ENCODE measurements at regions not wholly inside any gene's neighbourhood (a gene's known extent, or its start where the extent isn't known, plus 50 kb on each side); places are given as distances from the start of the nearest gene placed in this dataset.

DNA sequence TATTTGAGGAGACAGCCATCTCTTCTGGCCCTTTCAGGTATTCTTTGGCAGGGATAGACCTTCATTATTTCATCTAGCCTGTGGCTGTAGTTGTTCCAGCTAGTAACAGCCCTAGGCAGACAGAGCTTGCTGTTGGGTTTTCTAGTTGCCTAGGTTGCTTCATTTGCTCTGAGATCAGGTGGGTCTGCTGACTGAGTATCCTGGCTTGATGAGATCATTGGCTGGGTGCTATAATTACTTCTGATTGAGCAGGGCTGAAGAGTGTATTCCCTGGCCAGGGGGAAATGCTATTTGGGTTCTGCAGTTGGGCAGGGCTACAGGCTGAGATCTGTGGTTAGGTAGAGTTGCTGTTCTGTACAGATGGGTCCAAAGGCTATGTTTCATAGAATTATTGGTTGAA, 456.1 kb downstream of the PSAT1 start:
- no peak for DNase-seq

DNA sequence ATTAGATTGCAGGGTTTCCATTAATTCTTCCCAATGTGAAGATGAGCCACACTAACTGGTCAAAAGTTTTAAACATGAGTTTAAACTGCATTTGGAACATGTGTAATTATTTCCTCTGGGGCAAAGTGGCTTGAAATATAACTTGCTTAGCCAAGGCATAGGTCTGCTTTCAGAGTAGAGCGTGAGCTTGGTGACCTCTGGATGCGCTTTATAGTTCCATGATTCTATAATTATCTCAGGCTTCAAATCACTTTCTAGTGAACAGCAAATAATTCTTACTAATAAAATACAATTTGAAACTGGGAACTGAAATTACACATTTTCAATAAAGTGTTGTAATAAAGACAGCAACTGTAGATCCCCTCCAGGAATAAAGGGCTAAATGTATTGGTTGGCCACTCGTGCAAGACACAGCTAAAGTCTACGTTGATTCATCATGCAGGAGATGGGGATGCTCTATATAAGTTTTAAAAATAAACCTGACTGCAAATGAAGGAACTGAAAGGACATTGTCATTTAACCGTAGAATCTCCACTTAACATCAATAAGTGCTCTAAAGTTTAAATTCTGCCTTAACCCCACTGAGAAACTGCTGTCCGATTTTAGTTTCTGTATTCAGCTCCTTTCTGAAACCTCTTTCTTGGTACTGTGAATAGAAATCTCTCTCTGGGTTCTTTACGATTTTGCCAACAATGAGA, 460.0 kb downstream of the PSAT1 start:
- DNase-seq: no peak

DNA sequence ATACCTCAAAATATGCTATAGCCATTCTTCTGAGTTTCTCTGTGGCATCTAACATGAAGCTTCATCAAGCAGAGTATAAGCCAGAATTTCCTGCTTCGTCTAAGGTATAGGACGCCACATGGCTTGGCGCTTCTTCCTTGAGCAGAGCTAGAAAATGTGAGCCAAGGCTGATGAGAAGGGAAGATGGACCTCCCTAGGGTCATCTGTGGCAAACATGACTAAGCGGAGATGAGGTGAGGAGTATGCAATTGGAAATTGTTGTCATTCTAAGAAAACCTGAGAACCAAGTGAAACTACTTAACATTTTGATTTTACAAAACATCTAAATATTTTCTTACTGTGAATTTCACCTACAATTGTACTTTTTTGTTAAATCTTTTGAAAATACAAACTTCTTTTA, 466.5 kb downstream of the PSAT1 start:
- no peak for DNase-seq

DNA sequence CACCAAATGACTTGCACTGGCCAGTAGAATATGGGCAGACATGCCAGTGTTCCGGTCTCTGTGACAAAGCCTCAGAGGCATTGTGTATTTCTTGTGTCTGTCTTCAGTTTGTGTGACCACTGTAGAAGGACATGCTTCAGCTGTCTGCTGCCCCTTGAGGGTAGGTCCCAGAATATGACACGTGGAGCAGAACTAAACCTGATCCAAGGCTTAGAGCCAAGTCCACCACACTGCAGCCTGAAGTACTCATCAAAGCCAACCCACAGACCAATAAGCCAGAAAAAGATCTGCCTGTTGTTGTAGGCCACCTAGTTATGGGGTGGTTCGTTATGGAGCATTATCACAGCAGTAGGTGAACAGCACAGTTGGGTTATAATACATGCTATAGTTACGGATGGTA, 468.9 kb downstream of the PSAT1 start:
- no peak for DNase-seq

DNA sequence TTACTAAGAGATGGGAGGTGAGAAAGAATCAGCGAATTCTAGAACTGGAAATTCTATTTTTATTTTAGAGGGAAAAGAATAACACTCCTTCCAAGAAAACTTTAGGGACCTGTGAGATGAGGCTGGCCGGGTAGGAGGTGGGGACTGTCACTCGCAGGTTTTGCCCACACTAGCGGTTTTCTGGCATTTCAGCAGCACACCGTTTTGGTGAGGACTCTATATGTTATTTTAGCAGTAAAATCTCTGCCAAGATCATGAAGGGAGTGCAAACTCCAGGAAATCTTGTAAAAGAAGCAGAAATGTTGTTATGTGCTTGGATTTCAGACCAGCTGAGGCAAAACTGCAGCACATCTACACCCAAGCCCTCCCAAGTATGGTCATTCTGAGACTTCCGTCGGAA, 470.6 kb downstream of the PSAT1 start:
- no peak for DNase-seq

DNA sequence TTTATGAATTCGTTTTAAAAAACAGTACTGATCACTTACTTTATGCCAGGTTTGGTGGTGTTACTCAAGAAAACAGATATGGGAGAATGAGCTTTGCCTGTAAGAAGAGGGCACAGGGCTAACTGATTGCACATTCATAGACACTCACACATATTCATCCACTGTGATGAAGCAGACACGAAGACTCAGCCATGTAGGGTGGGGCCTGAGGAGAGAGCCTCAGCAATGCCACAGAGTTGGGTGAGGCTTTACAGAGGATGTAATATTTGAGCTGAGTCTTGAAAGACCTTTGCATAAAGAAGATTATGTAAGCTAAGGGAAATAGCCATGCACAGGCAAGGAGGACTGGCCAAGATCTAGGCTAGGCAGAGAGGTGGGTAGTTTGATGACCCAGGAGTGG, 472.8 kb downstream of the PSAT1 start:
- no peak for DNase-seq

DNA sequence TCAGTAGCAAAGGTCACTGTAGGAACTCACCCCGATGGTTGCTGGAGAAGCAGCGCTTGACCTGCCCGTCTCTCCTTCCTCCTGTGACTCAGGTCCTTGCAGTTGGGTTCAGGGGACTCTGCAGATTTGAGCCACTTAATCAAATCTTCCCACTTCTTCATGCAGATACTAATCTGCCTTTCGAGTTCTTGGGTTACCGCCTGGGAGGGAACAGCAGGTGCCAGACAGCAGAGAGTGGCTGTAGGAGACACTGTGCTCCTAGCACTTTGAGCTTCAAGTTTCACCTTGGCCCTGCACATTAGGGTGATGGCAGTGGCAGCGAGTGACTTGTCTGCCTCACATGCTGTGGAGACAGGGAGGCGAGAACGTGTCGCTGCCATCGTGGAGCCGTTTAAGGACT, 478.3 kb downstream of the PSAT1 start:
- DNase-seq: no peak

DNA sequence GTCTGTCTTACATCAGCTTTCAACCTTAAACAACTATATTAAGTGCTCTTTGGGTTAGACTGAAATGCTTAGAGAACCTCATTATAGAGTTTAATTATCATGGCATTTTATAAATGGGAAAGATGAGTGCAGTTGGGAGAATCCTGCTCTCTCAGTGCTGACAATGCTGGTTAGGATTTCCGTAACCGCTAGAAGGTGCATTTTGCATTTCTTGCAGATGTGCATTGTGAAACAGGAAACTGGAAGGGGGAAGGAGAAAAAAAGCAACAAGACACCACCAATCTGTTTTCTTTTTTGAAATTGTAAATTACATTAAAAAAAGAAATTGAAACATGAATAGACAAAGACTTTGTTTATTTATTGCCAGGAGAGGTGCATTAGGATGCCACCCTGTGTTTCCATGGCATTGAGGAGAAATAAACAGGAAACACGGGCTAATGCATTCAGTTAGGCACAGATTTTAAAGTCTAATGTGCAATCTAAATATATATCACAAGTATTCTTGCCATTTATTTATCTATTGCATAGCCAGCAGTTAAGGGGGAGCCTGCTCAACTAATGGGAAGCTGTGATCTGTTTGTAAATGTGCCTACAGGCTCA, 478.9 kb downstream of the PSAT1 start:
- DNase-seq: peak; percentile 23

DNA sequence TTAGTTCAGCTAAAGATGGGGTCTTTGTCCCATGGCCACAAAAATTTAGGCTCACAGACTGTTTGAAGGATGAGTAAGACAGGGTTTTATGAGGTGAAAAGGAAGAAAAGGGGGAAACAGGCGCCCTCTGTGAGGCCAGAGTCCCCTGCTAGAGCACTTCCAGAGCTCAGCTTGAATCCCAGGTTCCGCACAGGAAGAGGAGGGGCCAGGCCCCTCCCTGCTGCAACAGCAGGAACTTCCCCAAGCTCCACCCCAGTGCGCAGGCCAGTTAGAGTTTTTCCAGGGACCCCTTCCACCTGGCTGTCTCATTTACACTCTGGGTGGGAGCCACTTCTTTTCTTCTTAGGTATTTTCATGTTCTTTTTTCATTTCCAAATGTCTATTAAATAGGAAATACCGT, 480.8 kb downstream of the PSAT1 start:
- DNase-seq: no peak

DNA sequence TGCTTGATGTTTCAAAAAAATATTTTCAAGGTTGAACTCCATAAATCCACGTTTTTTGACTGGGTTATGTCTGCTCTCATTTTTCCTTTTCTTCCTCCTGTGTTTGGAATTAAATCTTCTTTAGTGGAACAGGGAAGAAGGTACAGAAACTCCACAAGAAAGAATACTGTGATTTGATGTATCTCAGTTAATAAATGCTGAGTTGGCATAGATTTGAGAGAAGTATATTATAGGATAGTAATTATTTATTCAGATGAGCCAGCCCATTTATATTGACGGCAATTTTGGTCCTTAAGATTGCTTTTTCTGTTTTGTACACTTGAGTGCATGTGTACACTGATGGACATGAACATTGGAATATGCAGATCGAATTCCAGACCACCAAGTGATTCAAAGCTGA, 481.4 kb downstream of the PSAT1 start:
- DNase-seq: no peak

DNA sequence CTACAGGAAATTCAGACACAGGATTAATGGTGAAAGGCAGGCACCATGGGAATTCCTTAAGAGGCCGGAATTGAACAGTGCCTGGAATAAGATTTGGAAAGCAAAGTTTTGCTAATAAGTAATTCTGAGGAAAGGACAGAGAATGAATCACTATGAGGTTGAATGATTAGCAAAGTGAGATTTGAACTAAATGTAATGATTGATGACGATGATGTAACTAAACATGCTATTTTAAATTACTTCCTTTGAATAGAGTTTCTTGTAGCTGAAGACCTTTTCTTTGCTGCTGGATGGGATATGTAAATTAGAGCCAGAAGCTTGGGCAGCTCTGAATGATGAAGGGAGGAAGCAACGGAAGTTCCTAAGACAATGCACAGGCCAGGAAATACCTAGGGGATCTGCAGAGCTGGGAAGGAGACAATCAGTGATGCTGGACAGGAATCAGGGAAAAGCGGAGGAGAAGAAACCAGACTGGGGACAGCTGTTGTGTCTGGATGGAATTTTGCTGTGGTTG, 482.0 kb downstream of the PSAT1 start:
- peak; percentile 54 for DNase-seq

DNA sequence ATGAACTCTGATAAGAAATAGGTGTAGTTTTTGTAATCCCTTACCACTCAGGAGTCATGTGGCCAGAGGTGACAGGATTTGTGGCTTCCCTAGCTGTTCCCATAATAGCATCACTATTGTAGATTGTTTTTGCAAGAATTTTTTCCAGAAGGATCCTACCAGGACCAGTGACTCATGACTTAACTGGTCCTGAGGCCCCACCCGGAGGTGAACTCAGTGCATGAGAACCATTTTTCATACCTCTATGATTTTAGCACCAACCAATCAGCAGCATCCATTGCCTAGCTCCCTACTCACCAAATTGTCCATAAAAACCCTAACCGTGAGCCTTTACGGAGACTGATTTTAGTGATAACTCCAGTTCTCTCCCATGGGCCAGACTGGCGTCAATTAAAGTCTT, 484.8 kb downstream of the PSAT1 start:
- peak; percentile 47 for DNase-seq

DNA sequence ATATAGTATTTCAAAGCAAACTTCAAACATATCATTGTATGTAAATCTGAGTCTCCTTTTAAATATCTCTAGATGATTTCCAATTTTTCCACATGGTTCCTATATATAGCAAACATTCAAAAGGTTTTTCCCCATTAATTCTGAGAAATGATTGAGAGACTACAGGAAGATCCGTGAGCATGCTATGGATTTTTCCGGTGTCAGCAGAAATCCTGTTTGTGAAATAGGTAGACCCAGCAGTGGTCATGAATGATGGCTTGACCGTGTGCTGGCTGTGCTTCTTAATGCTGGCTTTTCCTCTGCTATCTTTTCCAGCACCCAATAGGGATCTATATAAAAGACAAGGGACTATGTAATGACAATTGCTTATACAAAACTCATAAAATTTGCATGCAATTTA, 485.3 kb downstream of the PSAT1 start:
- DNase-seq: no peak

DNA sequence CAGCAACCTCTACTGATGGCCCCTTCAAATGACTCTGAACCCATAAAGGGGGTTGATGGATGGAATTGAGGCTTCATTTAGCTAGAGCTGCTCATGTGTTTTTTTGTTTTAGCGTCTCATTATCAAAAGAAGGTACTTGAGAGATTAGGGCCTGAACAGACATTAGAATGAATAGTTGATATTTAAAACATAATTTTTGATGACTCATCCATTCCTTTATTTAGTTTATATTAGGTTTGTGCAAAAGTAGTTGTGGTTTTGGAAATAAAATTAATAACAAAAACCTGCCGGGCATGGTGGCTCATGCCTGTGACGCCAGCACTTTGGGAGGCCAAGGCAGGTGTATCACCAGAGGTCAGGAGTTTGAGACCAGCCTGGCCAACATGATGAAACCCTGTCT, 485.9 kb downstream of the PSAT1 start:
- DNase-seq: no peak

DNA sequence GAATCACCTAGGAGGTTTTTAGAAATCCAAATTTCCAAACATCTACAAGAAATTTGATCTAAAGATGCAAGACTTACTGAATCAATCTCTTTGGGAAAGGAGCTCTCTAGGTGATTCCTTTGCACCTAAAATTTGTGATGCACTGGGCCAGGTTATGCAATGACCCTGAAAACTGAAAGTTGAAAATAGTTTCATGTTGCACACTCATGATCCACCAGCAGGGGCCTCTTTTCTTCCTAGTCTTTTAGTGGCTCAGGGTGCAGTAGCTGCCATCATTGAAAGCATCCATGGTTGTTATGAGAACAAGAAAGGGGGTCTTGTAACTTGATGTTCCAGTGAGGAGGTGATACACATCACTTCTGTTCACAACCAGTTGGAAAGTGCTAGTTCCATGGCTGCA, 486.8 kb downstream of the PSAT1 start:
- DNase-seq: no peak

DNA sequence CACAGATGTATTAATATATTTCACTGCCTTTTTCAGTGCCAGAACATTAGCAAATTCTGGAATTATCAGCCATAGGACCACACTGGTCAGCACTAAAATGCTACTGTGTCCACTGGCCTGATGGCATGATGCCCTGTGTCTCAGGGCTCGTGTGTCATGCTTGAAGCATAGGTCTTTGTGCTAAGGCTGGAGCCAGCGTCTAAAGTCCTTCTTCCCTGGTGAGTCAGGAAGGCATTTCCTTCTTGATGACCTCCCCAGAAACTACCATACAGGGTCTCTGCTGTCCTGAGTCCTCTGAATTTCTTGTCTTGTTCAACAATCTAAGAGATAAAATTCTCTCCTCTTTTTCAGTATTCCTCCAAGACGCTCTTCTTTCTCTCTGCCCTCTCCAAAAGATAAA, 489.9 kb downstream of the PSAT1 start:
- DNase-seq: peak; percentile 66

DNA sequence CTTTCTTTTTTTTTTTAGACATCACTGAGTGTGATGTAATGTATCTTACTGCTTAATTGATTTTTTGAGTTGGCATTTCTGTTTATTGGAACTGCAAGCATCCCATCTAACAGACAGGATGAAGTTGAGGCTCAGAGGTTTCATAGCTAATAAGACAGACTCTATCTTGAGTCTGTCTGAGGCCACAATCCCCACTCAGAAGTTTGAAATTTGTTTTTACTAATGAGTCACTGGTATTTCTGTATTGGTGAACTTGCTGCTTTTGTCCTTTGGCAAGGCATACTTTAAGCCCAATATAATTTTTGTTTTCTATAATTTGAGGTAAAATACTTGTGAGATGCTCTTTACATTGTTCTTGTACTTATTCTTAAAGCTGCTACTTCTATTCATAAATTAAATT, 491.2 kb downstream of the PSAT1 start:
- DNase-seq: peak; percentile 68

DNA sequence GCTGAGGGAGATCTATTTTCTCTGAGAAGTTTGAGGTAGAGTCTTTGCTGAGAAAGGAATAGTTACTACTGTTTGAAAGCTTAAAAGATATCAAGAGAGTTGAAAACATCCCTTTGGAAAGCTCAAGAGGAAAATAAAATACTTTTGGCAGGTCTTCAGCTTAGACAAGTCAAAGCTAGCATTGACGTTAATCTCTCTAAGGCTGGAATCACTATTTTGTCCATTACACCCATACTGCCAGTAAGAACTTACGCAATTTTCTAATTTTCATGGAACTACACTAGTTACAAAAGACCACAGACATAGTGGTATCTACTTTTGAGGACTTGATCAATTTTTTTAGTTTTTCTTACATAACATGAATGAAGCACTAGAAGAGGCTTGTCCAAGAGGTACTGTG, 494.9 kb downstream of the PSAT1 start:
- no peak for DNase-seq

DNA sequence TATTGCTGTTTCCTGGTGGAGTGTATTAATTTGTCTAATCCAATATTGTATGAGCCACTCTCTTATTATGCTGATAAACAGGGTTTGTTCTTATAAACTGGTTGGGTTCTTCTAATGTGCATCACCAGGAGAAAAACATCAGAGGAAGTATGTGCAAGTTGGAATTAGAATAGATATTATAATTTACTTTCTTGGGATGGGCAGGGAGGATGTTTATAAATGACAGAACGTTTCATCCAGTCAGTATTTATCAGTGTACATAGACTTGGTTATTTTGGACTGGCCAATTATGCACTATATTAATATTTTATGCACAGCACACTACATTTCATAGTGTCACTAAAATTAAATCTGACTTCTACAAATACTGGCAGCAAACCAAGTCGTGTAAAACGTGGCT, 495.8 kb downstream of the PSAT1 start:
- DNase-seq: no peak

DNA sequence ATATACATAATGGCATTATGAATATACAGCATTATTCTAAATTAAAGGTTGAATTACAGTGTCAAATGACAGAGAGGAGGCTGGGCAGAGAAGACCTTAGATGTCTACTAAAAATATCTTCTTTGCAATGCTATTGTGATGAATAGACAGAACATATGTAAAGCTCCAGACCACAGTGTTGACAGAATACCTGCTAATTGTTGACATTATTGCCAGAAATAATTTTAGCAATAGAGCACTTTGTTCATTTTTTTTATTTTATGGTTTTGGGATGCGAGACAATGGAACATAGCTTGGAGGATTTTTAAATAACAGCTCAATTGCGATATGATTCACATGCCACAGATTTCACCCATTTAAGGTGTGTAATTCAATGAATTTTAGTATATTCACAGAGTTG, 508.8 kb downstream of the PSAT1 start:
- DNase-seq: peak; percentile 51

DNA sequence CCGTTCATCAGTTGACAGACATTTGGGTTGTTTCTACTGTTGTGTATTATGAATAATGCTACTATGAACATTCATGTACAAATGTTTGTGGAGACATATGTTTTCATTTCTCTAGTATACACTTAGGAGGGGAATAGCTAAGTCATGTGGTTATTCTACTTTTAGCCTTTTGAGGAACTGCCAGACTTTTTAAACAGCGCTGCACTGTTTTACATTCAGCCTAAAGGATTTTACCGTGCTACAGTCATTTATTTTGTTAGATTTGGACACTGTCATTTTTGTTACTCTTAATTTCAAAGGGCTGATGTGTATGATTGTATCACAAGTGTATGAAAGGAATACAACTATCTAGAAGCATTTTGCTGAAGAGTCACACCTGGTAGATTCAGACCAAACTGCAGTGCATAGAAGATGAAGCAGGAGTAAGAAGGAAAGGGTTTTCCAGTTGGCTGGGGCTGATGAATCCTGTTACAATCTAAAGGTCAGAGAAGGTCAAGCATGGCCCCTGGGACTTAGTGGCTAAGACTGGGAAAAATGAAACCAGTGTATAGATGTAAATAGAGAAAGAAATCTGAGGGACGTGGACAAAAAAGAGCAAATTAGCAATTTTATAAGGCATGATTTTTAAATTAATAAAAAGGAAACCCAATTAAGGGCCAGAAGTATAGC, 509.7 kb downstream of the PSAT1 start:
- no peak for DNase-seq

DNA sequence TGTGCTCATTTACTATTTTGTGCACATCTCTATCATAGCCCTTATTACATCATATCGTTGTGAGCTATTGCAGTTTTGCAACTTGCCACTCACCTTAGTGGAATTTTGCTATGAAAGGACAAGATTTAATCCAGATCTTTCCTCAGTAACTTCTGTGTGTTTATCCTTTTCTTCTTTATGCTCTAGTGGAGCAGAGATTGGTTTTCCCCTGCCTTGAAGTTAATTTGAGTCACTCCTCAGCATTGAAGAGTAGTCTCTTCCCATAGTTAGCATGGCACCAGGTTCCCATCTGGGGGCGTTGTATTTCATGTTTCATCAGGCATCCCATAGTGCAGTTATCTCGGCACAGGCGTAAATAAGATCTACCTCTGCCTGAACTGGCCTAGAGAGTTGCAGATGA, 510.4 kb downstream of the PSAT1 start:
- no peak for DNase-seq

DNA sequence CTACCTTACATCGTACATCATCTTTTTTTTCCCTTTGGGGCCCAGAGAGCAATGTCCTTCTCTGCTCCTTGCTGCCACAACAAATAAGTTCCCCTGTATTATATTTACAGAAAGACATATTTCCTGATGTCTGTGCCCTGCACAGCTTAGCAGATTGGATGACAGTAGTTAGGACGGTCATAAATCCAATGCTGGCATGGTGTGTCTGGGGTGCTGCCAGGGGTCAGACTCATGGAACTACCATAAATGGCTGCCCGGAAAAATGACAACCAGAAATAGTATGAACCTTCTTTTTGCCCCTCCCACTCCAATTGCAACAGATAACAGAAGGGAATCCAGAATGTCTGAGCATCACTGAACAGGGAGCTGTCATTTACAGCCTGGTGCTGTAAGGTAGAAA, 511.1 kb downstream of the PSAT1 start:
- no peak for DNase-seq

DNA sequence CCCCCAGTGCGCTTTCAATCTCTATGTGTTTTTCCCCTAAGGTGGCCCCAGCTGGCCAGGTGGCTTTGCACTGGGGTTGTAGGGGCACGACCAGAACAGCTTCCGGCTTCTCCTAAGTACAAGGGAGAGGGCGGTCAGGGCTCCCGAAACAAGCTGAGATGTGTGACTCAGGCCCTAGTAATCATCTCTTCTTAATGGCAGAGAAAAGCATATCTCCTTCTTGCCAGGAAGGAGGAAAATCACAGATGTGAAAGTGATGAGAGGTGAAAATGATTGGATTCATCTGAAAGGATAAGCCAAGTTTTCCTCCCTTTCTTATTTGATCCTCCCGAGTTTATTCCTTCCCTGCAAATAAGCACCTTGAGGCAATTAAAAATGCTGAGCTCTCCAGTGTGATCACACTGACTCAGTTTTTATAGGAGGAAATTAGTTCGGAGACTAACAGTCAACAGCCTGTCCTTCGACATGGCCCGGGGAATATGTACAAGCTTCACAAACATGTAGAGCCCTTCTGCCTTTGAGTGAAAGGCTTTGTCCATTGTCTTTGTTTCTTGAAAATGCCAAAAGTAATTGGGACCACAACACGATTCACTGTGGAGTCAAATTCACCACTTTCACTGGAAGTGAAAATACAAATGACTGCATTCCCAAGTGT, 514.8 kb downstream of the PSAT1 start:
- DNase-seq: peak; percentile 76

Data from fibroblast of skin of right biceps (primary cell).